ENCODE measurements at regions not wholly inside any gene's neighbourhood (a gene's known extent, or its start where the extent isn't known, plus 50 kb on each side); places are given as distances from the start of the nearest gene placed in this dataset.

GRCh38 chr10:4028854-4029583 lies 244.0 kb upstream of the KLF6 start:
- TF ChIP-seq CTCF (IDR thresholded peaks at IDR 0.05; ENCODE audit: low read depth, low read length): no peak
- DNase-seq (ENCODE audit: extremely low read depth, low read depth): no peak

- DNase-seq (ENCODE audit: extremely low read depth, low read depth): no peak
These were observed 243.0 kb upstream of the KLF6 start for GRCh38 chr10:4028027-4028471.

DNA sequence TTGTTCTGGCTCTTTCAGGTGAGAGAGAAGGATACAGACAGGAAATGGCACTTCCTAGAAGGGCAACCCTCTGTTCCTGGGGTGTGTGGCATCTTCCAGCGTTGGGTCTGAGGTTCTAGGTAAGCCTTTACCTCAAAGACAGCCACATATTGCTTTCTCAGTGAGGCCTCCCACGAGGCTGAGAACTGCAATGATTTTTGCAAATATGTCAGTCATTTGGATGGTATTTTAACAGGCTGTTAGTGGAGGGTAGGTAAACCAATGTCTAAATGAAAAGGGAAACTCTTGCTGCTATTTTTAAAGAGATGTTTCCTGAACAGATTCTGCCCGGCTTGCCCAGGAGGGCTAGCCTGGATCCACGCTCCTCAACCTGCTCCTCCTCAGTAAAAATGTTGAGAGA lies 240.3 kb upstream of the KLF6 start:
- DNase-seq (ENCODE audit: extremely low read depth, low read depth): no peak
- TF ChIP-seq CTCF (IDR thresholded peaks at IDR 0.05; ENCODE audit: low read depth, low read length): no peak

More at GRCh38 chr10:4028027-4028471, 243.0 kb upstream of the KLF6 start:
- no peak for TF ChIP-seq CTCF (IDR thresholded peaks at IDR 0.05; ENCODE audit: low read depth, low read length)

GRCh38 chr10:4024516-4025245 lies 239.7 kb upstream of the KLF6 start:
- no peak for DNase-seq (ENCODE audit: extremely low read depth, low read depth)
- no peak for TF ChIP-seq CTCF (IDR thresholded peaks at IDR 0.05; ENCODE audit: low read depth, low read length)

DNA sequence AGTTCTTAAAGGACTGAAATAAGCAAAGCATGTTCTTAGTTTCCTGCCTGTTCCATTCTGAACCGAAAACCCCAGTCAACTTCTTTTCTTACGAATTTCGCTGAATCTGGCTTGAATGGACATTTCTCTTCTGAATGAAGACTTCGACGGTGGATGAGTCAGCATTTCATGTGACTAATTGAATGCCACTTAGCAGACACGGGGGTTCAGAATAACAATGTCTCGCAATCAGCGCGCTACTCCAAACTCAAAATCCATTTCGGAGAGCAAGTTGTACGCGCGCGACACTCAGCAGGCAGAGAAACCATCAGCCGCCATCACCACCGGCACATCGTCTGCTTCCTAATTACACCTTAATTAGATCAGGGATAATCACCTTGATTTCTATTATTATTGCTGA lies 239.0 kb upstream of the KLF6 start:
- TF ChIP-seq CTCF (IDR thresholded peaks at IDR 0.05; ENCODE audit: low read depth, low read length): no peak
- DNase-seq (ENCODE audit: extremely low read depth, low read depth): no peak

- no peak for TF ChIP-seq CTCF (IDR thresholded peaks at IDR 0.05; ENCODE audit: low read depth, low read length)
- no peak for DNase-seq (ENCODE audit: extremely low read depth, low read depth)
These were observed 237.5 kb upstream of the KLF6 start for GRCh38 chr10:4022473-4022872.

DNA sequence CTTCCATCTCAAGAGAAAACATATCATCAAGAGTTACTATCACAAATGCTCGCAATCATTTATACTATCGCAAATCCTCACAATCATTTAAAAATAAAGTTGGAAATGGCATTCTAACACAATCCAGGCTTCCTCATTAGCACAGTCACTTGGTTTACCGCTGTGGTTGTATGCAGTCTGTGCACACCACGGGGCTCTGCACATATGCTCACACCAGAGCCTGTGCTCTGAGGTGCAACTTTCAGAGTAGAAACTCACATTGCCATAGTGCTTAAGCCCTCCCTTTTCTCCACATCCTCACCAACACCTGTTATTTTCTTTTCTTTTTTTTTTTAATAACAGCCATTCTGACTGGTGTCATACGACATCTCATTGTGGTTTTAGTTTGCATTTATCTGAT lies 235.6 kb upstream of the KLF6 start:
- TF ChIP-seq CTCF (IDR thresholded peaks at IDR 0.05; ENCODE audit: low read depth, low read length): no peak
- DNase-seq (ENCODE audit: extremely low read depth, low read depth): no peak

All from AG09319 (cell line).